Posterior vena cava (tissue), 2 donors: ENCODE measurements at regions not wholly inside any gene's neighbourhood (a gene's known extent, or its start where the extent isn't known, plus 50 kb on each side); places are given as distances from the start of the nearest gene placed in this dataset.
A peak's percentile ranks its signal among the peaks of the same experiment; 100 is the strongest.

Source experiments
- DNase-seq: peaks from one replicate; pipeline ENCODE4 v3.0.0-alpha.2; 2020; ENCODE audit warnings: low spot score
- intact Hi-C, 2 donors: fragments of 100-400 bp; cut with DNase I; formaldehyde crosslinking; loops; one replicate each; pipeline versions ENCODE4 v1.14.1 to v1.14.2; 2022 to 2023
- donor health status: DM: yes; HTN: yes; CAD: no.
- donor health status: DM: yes; HTN: yes; CAD: no.

DNA sequence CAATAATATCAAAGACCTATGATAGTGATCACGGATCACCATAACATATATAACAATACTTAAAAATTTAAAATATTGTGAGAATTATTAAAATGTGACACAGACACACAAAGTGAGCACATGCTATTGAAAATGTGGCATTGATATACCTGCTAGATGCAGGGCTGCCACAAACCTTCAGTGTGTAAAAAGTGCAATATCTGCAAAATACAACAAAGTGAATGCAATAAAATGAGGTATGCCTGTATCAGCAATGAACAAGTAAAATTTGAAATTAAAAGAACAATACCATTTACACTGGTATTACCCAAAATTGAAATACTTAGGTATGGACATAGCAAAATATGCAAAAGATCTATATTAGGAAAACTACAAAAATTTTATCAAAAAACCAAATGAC is 1217.8 kb upstream of the PCDH20 start:
- intact Hi-C loops = no loop called here
- no peak for DNase-seq

DNA sequence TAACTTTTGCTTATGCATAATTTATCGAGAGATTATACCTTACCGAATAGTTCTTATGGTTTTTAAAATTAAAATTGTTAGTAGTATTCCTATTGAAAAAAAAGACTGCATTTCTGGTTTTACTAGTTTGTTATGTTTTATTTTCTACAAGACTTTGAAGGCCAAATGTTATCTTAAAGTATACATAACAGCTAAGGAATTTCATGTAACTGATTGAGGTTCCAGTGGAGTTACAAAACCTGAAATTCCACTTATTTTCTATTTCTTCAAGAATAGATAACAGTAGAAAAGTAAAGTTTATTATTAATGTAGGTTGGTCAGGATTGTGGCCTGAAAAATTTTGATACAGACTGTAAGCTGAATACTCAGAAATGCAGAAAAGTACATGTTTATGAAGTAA is 1216.0 kb upstream of the PCDH20 start:
- no peak for DNase-seq
- intact Hi-C loops = no loop called here

GRCh38 chr13:62631124-62631523 is 1215.5 kb upstream of the PCDH20 start:
- intact Hi-C loops = no loop called here
- DNase-seq = no peak

DNA sequence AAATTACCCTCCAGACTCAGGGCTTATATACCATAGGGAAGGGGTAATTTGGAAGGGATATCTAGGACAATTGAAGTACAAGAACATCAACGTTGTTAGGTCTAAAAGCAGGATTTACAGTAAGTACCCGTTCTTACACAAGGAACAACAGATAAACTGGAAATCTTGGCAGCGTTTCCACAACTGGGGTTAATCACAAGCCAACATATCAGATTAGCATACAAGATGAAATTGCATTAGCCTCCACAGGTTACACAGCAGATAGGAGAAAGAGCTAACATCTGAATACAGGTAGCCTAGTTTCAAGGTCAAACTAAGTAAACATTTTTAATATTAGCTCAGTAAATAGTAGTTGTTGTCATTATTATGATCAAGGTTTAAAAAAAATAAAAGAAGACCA is 1214.0 kb upstream of the PCDH20 start:
- no peak for DNase-seq
- intact Hi-C loops = no loop called here

DNA sequence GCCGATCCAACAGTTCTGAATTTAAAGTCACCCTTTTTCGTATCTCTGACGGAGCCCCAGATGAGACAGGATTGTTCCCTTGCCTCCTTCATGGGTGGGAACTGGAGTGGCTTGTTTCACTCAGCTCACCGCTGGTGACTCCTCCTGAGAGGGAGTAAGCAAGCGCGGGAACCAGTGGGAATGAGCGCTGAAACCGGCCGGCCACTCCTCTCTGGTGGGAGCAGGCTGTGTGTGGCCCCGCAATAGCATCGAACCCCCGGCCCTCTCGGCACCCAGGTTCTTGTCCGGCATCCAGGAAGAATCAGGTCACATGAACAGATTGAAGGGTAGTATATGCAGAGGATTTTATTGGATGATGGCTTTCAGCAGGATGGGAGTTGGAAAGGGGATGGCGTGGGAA is 1211.6 kb upstream of the PCDH20 start:
- intact Hi-C loops = no loop called here

GRCh38 chr13:62626771-62627170 is 1211.1 kb upstream of the PCDH20 start:
- DNase-seq = no peak
- intact Hi-C loops = no loop called here

More for the DNA sequence above, 1211.6 kb upstream of the PCDH20 start:
- peak; percentile 79 for DNase-seq

- intact Hi-C loops = no loop called here
- DNase-seq = peak; percentile 71
These were observed 1209.7 kb upstream of the PCDH20 start for GRCh38 chr13:62625214-62625881.

DNA sequence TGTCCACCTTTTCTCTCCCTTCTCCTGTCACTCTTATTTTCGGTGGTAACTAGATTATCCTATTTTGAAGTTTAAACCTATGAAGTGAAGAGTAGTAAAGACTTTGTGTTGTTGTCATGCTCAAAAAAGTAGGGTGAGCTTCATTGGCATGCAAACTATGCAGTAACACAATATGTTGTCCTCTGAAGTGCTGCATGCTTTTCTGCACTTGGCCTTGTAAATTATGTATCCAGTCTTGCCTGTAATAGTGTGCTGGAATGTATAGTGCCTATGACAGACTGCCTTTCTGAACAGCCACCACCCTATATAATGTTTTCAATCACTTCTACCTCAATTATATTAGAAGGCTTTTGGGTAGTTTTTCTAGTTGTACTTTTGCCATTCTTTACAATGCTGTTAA is 1198.2 kb upstream of the PCDH20 start:
- no peak for DNase-seq
- intact Hi-C loops = no loop called here

DNA sequence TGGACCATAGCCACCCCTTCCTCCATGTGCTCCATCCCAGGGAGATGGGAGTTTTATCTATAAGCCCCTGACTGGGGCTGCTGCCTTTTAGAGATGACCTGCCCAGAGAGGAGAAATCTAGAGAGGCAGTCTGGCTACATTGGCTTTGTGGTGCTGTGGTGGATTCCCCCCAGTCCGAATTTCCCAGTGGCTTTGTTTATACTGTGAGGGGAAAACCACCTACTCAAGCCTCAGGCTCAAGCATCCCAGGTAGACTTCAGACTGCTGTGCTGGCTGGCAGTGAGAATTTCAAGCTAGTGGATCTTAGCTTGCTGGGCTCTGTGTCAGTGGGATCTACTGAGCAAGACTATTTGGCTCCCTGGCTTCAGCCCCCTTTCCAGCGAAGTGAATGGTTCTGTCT is 1195.7 kb upstream of the PCDH20 start:
- intact Hi-C loops = no loop called here
- DNase-seq = no peak

DNA sequence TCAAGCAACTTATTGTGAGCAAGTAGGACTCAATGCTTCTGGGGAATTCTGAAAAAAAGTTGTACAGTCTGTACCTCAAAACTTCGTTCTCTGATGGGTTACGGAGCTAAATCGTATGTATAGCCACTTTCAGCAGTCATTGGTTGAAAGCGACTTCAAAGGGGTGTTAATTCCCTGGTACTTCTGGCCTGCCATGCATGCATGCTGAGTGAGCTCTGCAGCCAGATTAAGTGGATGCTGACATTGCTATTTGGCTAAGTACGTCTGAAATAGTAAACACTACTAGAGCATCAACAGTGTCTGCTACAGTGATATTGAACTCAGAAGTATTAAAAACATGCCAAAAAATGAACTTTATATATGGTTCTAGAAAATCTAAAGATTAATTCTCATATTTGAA is 1183.1 kb upstream of the PCDH20 start:
- intact Hi-C loops = no loop called here
- no peak for DNase-seq

DNA sequence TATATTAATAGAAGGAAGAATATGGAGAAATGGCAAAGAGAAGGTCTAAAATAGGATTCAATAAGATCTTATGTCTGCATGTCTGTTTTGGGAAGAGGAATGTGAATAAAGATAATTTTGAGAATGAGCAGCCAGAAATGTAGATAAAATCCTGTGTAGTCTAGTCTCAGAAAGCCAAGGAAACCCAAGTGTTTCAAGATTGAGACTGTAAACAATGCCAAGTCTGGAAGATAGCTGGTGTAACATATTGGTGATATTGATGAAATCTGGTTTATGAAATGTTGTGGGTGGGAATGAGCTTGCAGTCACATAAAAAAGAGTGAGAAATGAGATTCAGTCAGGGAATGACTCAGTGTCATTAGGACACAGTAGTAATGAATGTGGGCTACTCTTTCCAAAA is 1180.3 kb upstream of the PCDH20 start:
- intact Hi-C loops = no loop called here
- DNase-seq = no peak

DNA sequence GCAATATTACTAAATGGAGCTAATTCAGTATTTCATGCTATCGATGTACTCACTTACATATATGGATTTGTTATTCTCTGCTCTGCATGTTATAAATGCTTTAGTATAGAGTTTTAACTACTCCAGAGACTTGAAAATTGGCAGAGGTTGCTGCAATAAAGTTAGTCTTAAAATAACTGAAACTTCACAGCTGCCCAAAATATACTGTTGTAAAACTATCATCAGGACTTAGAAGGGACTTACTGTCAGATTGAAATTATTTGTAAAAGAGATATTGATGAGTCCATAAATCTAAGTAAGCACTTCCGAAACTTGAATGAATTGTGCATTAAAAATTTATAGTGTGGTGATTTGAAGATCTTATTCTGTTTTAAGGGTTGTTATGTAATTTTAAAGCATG is 1178.2 kb upstream of the PCDH20 start:
- intact Hi-C loops = loop anchor here in 1 of 2 donors (2.0 kb wide), 1 partner anchor 43 kb away; no protein-coding TSS in a partner anchor
- no peak for DNase-seq

DNA sequence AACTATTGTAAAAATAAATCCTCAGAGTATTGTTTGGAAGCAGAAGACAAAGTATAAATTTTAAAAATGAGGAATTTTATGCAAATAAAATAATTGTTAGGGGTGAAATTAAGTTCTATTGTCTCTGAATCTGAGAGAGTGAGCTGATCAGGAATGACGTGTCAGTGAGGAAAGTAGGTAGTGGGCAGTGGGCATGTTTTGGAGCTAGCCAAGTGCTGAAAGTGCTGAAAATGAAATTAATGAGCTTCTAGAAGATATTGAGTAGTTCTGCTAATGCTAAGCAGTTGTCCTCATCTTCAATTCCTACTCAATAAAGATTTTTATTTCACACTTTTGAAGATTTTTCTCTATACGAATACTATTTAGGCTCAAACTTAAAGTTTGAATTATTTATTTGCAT is 1167.8 kb upstream of the PCDH20 start:
- no peak for DNase-seq
- intact Hi-C loops = no loop called here

- DNase-seq = no peak
- intact Hi-C loops = no loop called here
These were observed 1162.8 kb upstream of the PCDH20 start for GRCh38 chr13:62578402-62578801.

- intact Hi-C loops = no loop called here
- no peak for DNase-seq
These were observed 1149.1 kb upstream of the PCDH20 start for GRCh38 chr13:62564770-62565169.

GRCh38 chr13:62563251-62563650 is 1147.6 kb upstream of the PCDH20 start:
- intact Hi-C loops = no loop called here
- no peak for DNase-seq

- DNase-seq = no peak
- intact Hi-C loops = no loop called here
These were observed 1141.3 kb upstream of the PCDH20 start for GRCh38 chr13:62556978-62557377.

DNA sequence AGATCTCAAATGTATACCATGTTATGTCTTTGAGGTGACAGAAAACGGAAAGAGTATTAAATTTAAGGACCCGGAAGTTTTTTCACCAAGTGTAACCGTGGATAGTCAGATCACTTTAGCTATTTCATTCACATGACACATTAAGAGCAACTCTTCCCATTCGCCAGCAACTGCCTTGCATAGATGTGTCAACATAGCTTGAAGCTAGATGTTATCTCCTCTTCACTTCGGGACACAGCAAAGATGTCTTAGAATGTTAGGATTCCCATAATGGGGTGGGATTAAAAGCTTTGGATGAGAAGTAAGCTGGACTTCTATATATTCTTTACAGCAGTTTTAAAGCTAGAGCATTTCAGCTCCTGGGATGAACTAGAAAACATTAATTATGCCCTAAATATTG is 1135.9 kb upstream of the PCDH20 start:
- no peak for DNase-seq
- intact Hi-C loops = no loop called here

DNA sequence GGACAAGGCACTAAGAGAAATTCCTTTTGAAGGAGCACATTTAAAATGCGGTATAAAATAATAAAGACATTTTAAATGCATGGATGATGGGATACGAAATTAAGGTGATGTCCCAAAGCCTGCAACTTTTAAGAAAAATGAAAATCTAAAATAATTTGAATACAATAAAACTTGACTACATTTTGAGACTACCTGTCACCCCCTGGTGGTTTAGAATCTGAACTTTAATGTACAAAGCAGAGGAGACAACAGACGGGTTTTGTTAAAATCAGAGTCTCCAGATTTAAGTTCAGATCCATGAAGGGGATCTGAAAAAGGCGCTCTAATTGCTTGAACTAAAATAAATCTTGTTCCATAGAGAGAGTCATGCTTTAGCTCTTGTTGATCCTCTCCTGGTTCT is 1129.3 kb upstream of the PCDH20 start:
- intact Hi-C loops = no loop called here
- DNase-seq = no peak

DNA sequence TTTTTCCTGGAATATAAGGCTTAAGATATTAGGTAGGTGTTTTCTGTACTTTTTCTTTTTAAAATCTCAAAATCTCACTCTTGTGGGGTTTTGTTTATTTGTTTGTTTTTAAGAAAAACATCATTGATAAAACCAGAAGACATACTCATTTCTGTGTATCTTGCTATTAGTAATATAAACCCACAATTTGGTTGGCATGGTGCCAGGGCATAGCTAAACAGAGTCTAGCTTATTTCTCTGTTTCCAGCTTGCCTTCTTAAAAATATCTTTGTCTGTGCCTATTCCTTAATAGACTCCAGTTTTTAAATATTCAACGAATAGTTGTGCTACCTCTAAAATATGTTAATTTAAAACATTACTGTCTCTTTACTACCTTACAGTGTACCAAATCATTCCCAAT is 1121.9 kb upstream of the PCDH20 start:
- DNase-seq = no peak
- intact Hi-C loops = no loop called here

- DNase-seq = no peak
- intact Hi-C loops = no loop called here
These were observed 1110.0 kb upstream of the PCDH20 start for GRCh38 chr13:62525652-62526051.

DNA sequence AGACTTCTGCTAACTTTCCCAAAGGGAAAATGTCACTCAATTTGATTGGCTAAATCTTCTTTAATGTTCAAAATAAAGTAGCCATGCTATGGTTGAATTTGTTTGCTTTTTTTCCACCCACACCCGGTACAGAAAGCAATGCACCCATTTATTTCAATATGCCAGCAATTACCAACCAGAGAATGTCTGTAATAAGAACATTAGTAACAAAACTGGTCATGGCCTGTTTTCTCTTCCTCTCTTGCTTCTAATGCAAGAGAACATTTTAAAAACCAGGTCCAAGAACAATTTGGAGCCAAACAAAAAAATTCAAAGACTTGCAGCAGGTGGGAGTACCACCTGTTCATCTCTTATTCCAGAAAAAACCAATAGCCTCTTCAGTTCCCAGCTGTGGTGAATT is 1108.8 kb upstream of the PCDH20 start:
- no peak for DNase-seq
- intact Hi-C loops = no loop called here
